ENCODE measurements at regions not wholly inside any gene's neighbourhood (a gene's known extent, or its start where the extent isn't known, plus 50 kb on each side); places are given as distances from the start of the nearest gene placed in this dataset.
"Not testable (repeated sequence)": the region's sequence is repeated elsewhere in the genome, so short reads cannot be mapped to it uniquely, and the experiment has no call there.

DNA sequence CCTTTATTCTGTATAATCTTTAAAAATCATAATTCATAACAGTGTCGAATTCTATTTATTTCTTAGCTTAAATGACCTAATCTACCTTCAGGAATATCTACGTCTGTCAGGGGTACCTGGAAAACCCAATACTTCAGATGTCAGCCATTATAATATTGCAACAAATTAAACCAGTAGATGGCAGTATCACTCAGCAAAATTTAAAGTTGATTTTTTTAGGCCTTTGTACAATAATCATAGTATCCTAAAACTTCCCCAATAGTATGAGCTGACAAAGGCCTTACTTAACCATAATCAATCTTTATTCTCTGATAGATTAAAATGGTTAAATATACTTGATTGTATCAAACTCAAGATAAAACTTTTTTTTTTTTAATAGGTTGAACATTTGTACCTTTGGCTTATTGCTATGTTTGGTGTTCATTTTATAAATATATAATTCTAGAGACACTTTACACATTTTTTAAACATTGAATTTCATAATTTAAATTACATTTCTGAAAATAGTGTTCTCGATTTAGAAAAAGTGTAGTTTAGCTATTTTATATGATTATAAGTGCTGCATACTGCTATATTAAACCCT is 830.2 kb upstream of the SPRY2 start:
- Mint-ChIP-seq H3K27ac (ENCODE audit: low read depth) (no peak overlapping the region), H3K9me3 (peaks cover 7% of the 10 kb centered on the region), H3K27me3 (no peaks in the 10 kb centered on the region), H3K36me3 (ENCODE audit: insufficient read depth) (no peaks in the 10 kb centered on the region), H3K4me1 (no peaks in the 10 kb centered on the region), H3K4me3 (no peak overlapping the region)
- no peak for ATAC-seq (replicated peaks; ENCODE audit: extremely low read depth, poor library complexity, severe bottlenecking)
- no peak for DNase-seq (ENCODE audit: low spot score in 2 of 2)

DNA sequence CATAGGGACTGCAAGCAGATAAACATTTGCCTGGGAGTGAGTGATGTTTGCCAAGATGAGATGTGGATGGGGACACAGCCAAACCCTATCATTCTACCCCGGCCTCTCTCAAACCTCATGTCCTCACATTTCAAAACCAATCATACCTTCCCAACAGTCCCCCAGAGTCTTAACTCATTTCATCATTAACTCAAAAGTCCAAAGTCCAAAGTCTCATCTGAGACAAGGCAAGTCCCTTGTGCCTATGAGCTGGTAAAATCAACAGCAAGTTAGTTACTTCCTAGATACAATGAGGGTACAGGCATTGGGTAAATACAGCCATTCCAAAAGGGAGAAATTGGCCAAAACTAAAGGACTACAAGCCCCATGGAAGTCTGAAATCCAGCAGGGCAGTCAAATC is 822.9 kb upstream of the SPRY2 start:
- H3K36me3 Mint-ChIP-seq (ENCODE audit: insufficient read depth); H3K4me1 Mint-ChIP-seq; H3K4me3 Mint-ChIP-seq; DNase-seq (ENCODE audit: low spot score in 2 of 2); H3K27me3 Mint-ChIP-seq; ATAC-seq (replicated peaks; ENCODE audit: extremely low read depth, poor library complexity, severe bottlenecking); H3K27ac Mint-ChIP-seq (ENCODE audit: low read depth): not testable (repeated sequence)
- peaks cover 19% of the 10 kb centered on the region for H3K9me3 Mint-ChIP-seq

DNA sequence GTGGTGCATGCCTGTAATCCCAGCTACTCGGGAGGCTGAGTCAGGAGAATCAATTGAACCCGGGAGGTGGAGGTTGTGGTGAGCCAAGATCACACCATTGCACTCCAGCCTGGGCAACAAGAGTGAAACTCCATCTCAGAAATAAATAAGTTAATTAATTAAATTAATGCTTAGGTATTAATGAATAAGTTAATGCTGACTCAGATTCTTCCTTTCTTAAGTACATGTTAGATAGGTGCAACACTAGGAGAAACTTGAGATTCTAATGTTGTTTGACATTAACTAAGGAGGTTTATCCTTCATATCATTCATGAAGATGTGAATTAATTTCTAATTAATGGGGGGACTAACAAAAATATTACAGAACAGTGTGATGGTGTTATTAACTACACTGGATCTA is 812.6 kb upstream of the SPRY2 start:
- Mint-ChIP-seq H3K9me3 (peaks cover 8% of the 10 kb centered on the region), H3K27me3 (no peaks in the 10 kb centered on the region), H3K4me3 (no peak overlapping the region), H3K36me3 (ENCODE audit: insufficient read depth) (no peaks in the 10 kb centered on the region), H3K4me1 (no peaks in the 10 kb centered on the region), H3K27ac (ENCODE audit: low read depth) (no peak overlapping the region)
- no peak for ATAC-seq (replicated peaks; ENCODE audit: extremely low read depth, poor library complexity, severe bottlenecking)
- no peak for DNase-seq (ENCODE audit: low spot score in 2 of 2)

DNA sequence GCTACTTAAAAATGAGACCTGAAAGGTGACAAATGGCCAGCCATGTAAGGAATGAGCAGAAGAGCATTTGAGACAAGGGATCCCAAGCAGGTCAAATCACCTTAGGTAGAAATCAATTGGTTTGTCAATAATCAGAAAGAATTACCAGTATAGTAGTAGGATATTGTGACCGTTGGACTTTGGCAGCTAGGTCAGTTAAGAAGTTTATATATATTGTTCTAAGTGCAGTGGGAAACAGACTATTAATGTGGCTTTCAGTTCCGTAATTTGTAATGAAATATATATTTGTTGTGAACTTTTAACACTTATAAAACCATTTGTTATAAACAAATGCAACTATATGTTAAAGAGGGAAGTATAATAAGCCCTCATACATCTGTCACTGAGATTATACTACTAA is 807.9 kb upstream of the SPRY2 start:
- H3K9me3 Mint-ChIP-seq = peaks cover 10% of the 10 kb centered on the region
- H3K4me1 Mint-ChIP-seq = no peaks in the 10 kb centered on the region
- ATAC-seq (replicated peaks; ENCODE audit: extremely low read depth, poor library complexity, severe bottlenecking) (no peak), DNase-seq (ENCODE audit: low spot score in 2 of 2) (no peak)
- no peak overlapping the region for H3K27ac Mint-ChIP-seq (ENCODE audit: low read depth)
- H3K27me3 Mint-ChIP-seq = no peaks in the 10 kb centered on the region
- H3K36me3 Mint-ChIP-seq (ENCODE audit: insufficient read depth) = no peaks in the 10 kb centered on the region
- H3K4me3 Mint-ChIP-seq = no peak overlapping the region

DNA sequence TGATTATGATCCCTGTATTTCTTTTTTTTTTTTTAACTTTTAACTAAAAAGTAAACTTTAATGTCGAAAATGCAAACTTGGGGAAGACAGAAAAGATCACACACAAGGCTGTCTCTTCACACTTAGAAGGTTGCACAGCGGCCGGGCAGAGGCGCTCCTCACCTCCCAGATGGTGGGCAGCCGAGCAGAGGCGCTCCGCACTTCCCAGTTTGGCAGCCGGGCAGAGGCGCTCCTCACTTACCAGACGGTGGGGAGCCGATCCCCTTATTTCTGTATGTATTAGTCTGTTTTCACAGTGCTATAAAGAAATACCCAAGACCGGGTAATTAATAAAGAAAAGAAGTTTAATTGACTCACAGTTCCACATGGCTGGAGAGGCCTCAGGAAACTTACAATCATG is 805.6 kb upstream of the SPRY2 start:
- not testable (repeated sequence) for H3K36me3 Mint-ChIP-seq (ENCODE audit: insufficient read depth); H3K4me3 Mint-ChIP-seq; H3K9me3 Mint-ChIP-seq; H3K27me3 Mint-ChIP-seq; ATAC-seq (replicated peaks; ENCODE audit: extremely low read depth, poor library complexity, severe bottlenecking); H3K27ac Mint-ChIP-seq (ENCODE audit: low read depth); H3K4me1 Mint-ChIP-seq; DNase-seq (ENCODE audit: low spot score in 2 of 2)

DNA sequence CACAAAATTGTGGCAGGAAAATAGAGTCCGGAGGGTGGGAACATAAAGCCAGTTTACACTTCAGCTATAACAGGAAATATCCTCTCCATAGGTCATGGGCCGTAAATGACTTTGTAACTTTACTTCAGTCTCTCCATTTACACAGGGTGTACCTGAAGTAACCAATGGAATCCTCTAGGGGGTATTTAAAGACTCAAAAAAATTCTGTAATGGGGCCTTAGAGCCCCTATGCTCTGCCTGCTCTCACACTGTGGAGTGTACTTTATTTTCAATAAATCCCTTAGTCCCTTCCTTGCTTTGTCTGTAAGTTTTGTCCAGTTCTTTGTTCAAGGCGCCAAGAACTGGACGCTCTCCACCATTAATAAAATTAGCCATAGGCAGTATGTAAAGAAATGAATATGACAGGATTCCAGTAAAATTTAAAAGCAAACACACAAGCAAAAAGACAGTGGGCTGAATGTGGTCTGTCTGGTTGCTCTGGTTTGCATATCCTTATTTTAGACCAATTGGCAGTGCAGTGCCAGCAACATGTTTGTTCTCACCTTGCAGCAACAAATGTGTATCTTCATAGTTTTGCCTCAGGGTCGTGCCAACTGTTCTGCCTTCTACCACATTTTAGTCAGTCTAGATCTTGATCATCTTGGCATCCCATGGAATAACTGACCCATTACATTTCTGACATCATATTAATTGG is 801.5 kb upstream of the SPRY2 start:
- ATAC-seq (replicated peaks; ENCODE audit: extremely low read depth, poor library complexity, severe bottlenecking) (no peak), DNase-seq (ENCODE audit: low spot score in 2 of 2) (no peak)
- Mint-ChIP-seq H3K36me3 (ENCODE audit: insufficient read depth) (no peaks in the 10 kb centered on the region), H3K4me1 (no peaks in the 10 kb centered on the region), H3K9me3 (peaks cover 6% of the 10 kb centered on the region), H3K4me3 (no peak overlapping the region), H3K27ac (ENCODE audit: low read depth) (no peak overlapping the region), H3K27me3 (no peaks in the 10 kb centered on the region)

DNA sequence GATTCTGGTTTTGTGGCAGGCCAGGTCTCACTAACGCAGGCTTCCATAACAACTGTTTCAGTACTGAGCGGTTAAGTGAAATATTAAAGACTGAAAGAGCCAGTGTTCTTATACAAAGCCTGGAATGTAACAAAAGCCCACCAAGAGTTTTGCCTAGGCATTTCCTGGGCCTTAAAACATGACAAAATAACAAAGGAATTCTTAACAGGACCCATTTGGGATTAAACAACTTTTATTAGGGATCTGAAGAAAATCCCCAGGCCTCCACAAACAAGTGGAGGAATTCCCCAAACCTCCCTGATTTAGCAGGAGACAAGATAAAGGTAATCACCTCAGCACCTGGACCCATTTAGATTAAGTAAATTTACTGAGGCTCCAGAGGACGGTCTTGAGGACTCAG is 799.7 kb upstream of the SPRY2 start:
- H3K36me3 Mint-ChIP-seq (ENCODE audit: insufficient read depth) = no peaks in the 10 kb centered on the region
- no peak overlapping the region for H3K27ac Mint-ChIP-seq (ENCODE audit: low read depth)
- no peaks in the 10 kb centered on the region for H3K27me3 Mint-ChIP-seq
- H3K9me3 Mint-ChIP-seq = peaks cover 6% of the 10 kb centered on the region
- ATAC-seq (replicated peaks; ENCODE audit: extremely low read depth, poor library complexity, severe bottlenecking) (no peak), DNase-seq (ENCODE audit: low spot score in 2 of 2) (no peak)
- H3K4me3 Mint-ChIP-seq = no peak overlapping the region
- no peaks in the 10 kb centered on the region for H3K4me1 Mint-ChIP-seq

DNA sequence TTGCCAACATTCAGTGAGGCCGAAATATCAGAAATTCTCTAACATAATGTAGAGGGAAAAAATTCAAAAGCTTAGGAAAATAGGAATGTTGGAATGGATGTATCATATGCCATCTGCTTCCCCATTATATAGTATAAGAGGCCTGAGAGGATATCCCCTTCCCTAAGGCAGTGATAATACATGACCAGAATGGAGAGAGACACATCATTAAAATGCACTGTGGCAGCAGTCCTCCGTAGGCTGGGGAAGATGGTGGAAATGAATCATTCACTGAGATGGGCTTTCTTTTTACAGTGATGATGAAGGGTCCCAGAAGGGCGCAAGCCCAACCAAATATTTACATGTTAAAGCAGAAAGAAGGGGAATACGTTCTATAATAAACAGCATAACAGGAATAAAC is 799.1 kb upstream of the SPRY2 start:
- Mint-ChIP-seq H3K27me3 (no peaks in the 10 kb centered on the region), H3K4me3 (no peak overlapping the region), H3K27ac (ENCODE audit: low read depth) (no peak overlapping the region), H3K9me3 (peaks cover 6% of the 10 kb centered on the region), H3K36me3 (ENCODE audit: insufficient read depth) (no peaks in the 10 kb centered on the region), H3K4me1 (no peaks in the 10 kb centered on the region)
- DNase-seq (ENCODE audit: low spot score in 2 of 2) (no peak), ATAC-seq (replicated peaks; ENCODE audit: extremely low read depth, poor library complexity, severe bottlenecking) (no peak)

DNA sequence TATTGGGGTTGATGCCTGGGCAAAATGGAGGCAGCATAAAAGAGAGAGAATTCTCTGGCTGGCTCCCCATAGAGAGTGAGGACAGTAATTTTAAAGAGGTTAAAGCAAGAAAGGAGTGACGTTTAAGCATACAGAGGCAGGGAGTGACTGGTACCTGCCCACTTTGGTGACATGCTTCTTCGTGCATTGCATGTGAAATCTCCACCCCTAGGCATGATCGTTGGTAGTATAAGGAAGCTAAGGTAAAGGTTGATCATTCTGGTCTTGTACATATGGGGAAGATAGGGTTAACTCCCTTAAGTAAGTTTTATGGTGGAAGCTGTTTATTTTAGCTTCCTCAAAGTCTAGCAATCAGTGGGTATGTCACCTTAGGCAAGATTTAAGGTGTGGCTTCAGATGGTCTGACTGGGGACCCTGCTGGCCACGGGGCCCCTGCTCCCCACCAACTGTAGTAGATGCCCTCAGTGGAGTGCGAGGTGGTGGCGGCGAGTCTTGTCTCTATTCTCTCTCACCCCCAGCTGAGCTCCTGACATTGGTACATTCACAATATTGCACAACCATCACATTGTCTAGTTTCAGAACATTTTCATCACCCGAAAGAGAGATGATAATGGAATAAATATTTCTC is 797.5 kb upstream of the SPRY2 start:
- H3K27me3 Mint-ChIP-seq = no peaks in the 10 kb centered on the region
- DNase-seq (ENCODE audit: low spot score in 2 of 2) (no peak), ATAC-seq (replicated peaks; ENCODE audit: extremely low read depth, poor library complexity, severe bottlenecking) (no peak)
- H3K4me3 Mint-ChIP-seq = no peak overlapping the region
- H3K4me1 Mint-ChIP-seq = no peaks in the 10 kb centered on the region
- H3K9me3 Mint-ChIP-seq = peaks cover 6% of the 10 kb centered on the region
- no peaks in the 10 kb centered on the region for H3K36me3 Mint-ChIP-seq (ENCODE audit: insufficient read depth)
- H3K27ac Mint-ChIP-seq (ENCODE audit: low read depth) = no peak overlapping the region

DNA sequence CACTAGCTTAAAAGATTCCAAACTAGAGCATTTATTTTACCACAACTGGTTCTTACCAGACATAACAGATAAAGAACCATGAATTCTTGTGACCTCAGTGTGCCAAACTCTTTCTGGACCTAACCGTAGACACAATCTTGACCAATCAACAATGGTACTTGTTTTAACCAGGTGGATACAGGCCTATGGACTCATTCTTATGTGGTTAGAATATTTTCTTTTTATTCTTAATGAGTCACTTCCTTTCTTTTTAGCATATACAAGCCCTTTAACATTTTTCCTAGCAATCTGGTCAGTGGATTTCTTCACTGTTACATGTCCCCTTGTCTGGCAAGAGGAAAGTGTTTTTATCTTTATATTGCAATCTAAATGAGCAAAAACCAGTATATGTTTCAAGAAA is 792.1 kb upstream of the SPRY2 start:
- no peaks in the 10 kb centered on the region for H3K4me1 Mint-ChIP-seq
- DNase-seq (ENCODE audit: low spot score in 2 of 2) (no peak), ATAC-seq (replicated peaks; ENCODE audit: extremely low read depth, poor library complexity, severe bottlenecking) (no peak)
- no peaks in the 10 kb centered on the region for H3K27me3 Mint-ChIP-seq
- H3K36me3 Mint-ChIP-seq (ENCODE audit: insufficient read depth) = no peaks in the 10 kb centered on the region
- H3K4me3 Mint-ChIP-seq = no peak overlapping the region
- no peak overlapping the region for H3K27ac Mint-ChIP-seq (ENCODE audit: low read depth)
- peaks cover 10% of the 10 kb centered on the region for H3K9me3 Mint-ChIP-seq

DNA sequence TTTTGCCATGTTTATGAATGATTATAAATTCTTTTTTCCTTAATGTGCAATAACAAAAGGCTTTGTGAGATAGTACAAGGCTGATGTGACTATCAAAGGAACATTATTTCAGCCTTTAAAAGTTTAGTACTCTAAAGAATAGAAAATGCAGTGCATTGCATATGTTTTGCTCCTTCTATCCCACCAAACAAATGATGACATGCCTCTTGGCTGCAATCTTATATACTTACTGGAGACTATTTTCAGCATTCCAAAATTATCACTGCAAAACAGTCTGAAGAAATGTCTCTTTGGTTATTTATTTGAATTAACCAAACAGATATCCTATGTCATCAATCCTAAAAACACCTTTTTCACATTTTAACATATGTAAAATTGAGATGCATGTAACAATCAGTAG is 776.5 kb upstream of the SPRY2 start:
- Mint-ChIP-seq H3K36me3 (ENCODE audit: insufficient read depth) (no peaks in the 10 kb centered on the region), H3K4me1 (no peaks in the 10 kb centered on the region), H3K9me3 (peaks cover 7% of the 10 kb centered on the region), H3K4me3 (no peak overlapping the region), H3K27ac (ENCODE audit: low read depth) (no peak overlapping the region), H3K27me3 (no peaks in the 10 kb centered on the region)
- DNase-seq (ENCODE audit: low spot score in 2 of 2) (no peak), ATAC-seq (replicated peaks; ENCODE audit: extremely low read depth, poor library complexity, severe bottlenecking) (no peak)

DNA sequence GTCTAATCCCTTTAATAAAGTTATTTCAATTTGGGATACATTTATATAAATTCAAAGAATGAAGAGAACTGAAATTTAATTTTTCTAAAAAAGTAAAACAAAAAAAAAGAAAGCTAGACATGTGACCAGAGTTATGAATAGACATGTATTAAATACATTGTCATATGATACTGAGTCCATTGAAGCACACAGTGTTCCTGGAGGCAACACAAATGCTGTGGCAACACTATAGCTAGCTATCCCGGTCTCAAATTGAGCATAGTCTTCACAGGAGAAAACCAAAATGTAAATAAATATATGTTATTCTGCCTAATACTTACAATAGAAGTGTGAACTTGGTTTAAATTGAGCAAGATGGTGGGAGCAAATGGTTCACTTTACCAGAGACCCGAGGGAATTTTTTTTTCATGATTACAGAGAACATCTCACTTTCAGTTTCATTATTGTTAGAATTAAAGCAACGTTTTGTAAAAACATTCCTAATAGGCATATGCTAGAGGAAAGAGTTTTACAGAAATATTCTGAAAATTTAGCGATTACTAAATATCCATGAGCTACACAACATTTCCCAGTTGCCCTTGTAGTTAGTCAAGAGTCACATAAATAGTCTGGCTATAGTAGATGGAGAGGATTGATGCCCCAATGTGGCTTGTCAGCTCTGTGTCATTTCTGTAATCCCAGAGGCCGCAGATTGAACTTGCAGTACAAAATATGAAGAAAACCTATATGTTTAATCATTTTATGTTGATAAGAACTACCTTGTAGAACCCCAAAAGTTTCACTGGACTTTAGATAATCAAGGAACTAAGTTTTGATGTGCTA is 775.7 kb upstream of the SPRY2 start:
- H3K9me3 Mint-ChIP-seq = peaks cover 7% of the 10 kb centered on the region
- ATAC-seq (replicated peaks; ENCODE audit: extremely low read depth, poor library complexity, severe bottlenecking) (peak; percentile 45), DNase-seq (ENCODE audit: low spot score in 2 of 2) (no peak)
- no peaks in the 10 kb centered on the region for H3K4me1 Mint-ChIP-seq
- peak overlapping the region; percentile 48 for H3K4me3 Mint-ChIP-seq
- no peaks in the 10 kb centered on the region for H3K36me3 Mint-ChIP-seq (ENCODE audit: insufficient read depth)
- peak overlapping the region; percentile 86 for H3K27ac Mint-ChIP-seq (ENCODE audit: low read depth)
- H3K27me3 Mint-ChIP-seq = no peaks in the 10 kb centered on the region

DNA sequence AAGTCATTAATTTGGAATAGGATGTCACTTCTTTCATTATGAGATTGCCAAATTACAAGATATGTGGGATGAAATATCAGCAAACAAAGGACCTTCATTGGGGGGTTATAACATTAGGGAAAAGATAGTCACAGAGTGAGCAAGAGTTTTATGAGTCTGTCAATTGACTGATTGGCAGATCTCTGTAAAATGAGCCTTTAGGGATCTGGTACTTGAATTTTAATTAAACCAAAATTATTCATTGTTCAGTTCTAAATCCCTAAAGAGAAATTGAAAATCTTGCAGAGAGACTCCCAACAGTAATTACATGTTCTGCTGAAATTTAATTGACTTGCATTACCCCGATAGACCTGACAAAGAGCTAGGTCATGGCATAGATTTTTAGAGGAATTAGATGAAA is 768.1 kb upstream of the SPRY2 start:
- H3K27ac Mint-ChIP-seq (ENCODE audit: low read depth) = no peak overlapping the region
- H3K36me3 Mint-ChIP-seq (ENCODE audit: insufficient read depth) = peaks cover 4% of the 10 kb centered on the region
- no peaks in the 10 kb centered on the region for H3K4me1 Mint-ChIP-seq
- ATAC-seq (replicated peaks; ENCODE audit: extremely low read depth, poor library complexity, severe bottlenecking) (no peak), DNase-seq (ENCODE audit: low spot score in 2 of 2) (no peak)
- H3K4me3 Mint-ChIP-seq = no peak overlapping the region
- H3K27me3 Mint-ChIP-seq = no peaks in the 10 kb centered on the region
- H3K9me3 Mint-ChIP-seq = peaks cover 5% of the 10 kb centered on the region
